Ovary (tissue), 3 donors: ENCODE measurements at regions not wholly inside any gene's neighbourhood (a gene's known extent, or its start where the extent isn't known, plus 50 kb on each side); places are given as distances from the start of the nearest gene placed in this dataset.

ENCODE experiments used
- EP300 ChIP-seq: sonication (generic); formaldehyde crosslinking; IDR thresholded peaks from one replicate; pipeline ENCODE4 v1.6.1; 2017; ENCODE audit warnings: antibody characterized with exemption
- POLR2A ChIP-seq: fragments of 450-650 bp; IDR thresholded peaks from one replicate; pipeline ENCODE4 v1.6.1; 2017; ENCODE audit warnings: antibody characterized with exemption, mild to moderate bottlenecking, moderate library complexity
- TF ChIP-seq, protein P1 (sequence below), 3 donors: fragments of 450-650 bp in 2 of 3; fragments of 200-600 bp in 1 of 3; IDR thresholded peaks; one replicate each; pipeline versions ENCODE4 v1.5.1 to v1.8.0; 2016 to 2022; ENCODE audit warnings: antibody characterized with exemption in 3 of 3, mild to moderate bottlenecking in 1 of 3
- donor health status: DM: no; HTN: no; CAD: no.

DNA sequence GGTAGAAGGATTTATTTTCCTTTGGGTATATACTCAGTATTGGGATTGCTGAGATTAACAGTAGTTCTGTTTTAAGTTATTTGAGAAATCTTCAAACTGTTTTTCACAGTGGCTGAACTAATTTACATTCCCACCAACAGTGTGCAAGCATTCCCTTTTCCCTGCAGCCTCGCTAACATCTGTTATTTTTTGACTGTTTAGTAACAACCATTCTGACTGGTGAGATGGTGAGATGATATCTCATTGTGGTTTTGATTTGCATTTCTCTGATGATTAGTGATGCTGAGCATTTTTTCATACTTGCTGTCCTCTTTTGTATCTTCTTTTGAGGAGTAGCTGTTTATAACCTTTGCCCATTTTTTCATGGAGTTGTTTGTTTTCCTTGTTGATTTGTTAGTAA, 457.8 kb downstream of the TRAM1L1 start:
- TF ChIP-seq POLR2A (no peak), EP300 (no peak)
- TF ChIP-seq, protein P1, sequence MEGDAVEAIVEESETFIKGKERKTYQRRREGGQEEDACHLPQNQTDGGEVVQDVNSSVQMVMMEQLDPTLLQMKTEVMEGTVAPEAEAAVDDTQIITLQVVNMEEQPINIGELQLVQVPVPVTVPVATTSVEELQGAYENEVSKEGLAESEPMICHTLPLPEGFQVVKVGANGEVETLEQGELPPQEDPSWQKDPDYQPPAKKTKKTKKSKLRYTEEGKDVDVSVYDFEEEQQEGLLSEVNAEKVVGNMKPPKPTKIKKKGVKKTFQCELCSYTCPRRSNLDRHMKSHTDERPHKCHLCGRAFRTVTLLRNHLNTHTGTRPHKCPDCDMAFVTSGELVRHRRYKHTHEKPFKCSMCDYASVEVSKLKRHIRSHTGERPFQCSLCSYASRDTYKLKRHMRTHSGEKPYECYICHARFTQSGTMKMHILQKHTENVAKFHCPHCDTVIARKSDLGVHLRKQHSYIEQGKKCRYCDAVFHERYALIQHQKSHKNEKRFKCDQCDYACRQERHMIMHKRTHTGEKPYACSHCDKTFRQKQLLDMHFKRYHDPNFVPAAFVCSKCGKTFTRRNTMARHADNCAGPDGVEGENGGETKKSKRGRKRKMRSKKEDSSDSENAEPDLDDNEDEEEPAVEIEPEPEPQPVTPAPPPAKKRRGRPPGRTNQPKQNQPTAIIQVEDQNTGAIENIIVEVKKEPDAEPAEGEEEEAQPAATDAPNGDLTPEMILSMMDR (IDR thresholded peaks at IDR 0.05), result no peak
